Fibroblast of pulmonary artery (primary cell): ENCODE measurements at regions not wholly inside any gene's neighbourhood (a gene's known extent, or its start where the extent isn't known, plus 50 kb on each side); places are given as distances from the start of the nearest gene placed in this dataset.

ENCODE experiments used
- DNase-seq: peaks from one replicate; pipeline ENCODE4 v3.0.0-alpha.2; 2010; ENCODE audit warnings: low read depth
- H3K4me3 ChIP-seq: replicated peaks from 2 replicates; pipeline ENCODE4 v1.5.1; 2011; ENCODE audit warnings: low read depth, mild to moderate bottlenecking, control low read depth, low read length, moderate library complexity
- CTCF ChIP-seq: IDR thresholded peaks from 2 replicates; pipeline ENCODE4 v1.5.1; 2011; ENCODE audit warnings: mild to moderate bottlenecking, control low read depth, low read length, inconsistent platforms; ENCODE audit errors: missing control alignments

DNA sequence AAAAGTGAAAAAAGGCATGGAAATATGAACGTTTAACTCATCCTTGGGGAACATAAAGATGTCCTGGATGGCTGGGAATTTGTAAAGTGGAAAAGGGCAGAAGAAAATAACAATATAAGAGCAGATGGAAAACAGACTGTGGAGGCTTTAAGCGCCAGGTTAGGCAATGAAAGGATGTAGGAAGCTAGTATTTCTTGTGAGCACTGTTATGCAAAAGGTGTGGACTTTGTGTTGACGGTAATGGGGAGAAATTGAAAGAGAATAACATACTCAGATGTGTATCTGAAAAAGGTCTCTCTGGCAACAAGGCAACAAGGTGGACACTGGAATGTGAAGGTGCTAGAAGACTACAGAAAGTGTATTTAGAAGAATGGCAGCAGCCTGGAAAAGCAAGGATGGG lies 411.8 kb downstream of the PLPP3 start:
- H3K4me3 ChIP-seq: no peak overlapping the region
- TF ChIP-seq CTCF: no peak
- no peak for DNase-seq

GRCh38 chr1:56160773-56161315 lies 418.5 kb downstream of the PLPP3 start:
- H3K4me3 ChIP-seq: no peak overlapping the region
- DNase-seq: no peak
- no peak for TF ChIP-seq CTCF

GRCh38 chr1:56156971-56157876 lies 422.1 kb downstream of the PLPP3 start:
- no peak for TF ChIP-seq CTCF
- no peak for DNase-seq

DNA sequence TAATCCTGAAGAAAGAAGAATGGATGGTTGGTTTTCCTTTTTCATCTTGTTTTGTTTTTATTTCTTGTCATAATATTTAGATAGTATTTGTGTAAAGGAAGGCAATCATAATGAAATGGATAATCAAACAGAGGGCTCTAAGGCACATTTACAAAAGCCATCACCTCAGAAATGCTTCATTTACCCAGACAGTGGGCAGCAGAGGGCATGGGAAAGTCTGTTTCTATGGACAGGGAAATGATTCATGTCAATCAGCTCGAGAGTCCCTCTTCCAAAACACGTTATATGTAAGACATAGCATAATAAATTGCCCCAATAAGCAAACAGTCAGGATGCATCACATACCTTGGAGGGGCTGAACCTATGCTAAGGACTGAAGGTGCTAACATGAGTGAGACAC lies 426.1 kb downstream of the PLPP3 start:
- TF ChIP-seq CTCF: no peak
- H3K4me3 ChIP-seq: no peak overlapping the region
- DNase-seq: no peak

More at GRCh38 chr1:56156971-56157876, 422.1 kb downstream of the PLPP3 start:
- no peak overlapping the region for H3K4me3 ChIP-seq

- no peak overlapping the region for H3K4me3 ChIP-seq
- no peak for DNase-seq
- no peak for TF ChIP-seq CTCF
Measured at GRCh38 chr1:56152635-56153034, 426.7 kb downstream of the PLPP3 start.

- DNase-seq: no peak
- H3K4me3 ChIP-seq: no peak overlapping the region
- TF ChIP-seq CTCF: no peak
Measured at GRCh38 chr1:56151402-56151801, 428.0 kb downstream of the PLPP3 start.
